ENCODE measurements at regions not wholly inside any gene's neighbourhood (a gene's known extent, or its start where the extent isn't known, plus 50 kb on each side); places are given as distances from the start of the nearest gene placed in this dataset.

DNA sequence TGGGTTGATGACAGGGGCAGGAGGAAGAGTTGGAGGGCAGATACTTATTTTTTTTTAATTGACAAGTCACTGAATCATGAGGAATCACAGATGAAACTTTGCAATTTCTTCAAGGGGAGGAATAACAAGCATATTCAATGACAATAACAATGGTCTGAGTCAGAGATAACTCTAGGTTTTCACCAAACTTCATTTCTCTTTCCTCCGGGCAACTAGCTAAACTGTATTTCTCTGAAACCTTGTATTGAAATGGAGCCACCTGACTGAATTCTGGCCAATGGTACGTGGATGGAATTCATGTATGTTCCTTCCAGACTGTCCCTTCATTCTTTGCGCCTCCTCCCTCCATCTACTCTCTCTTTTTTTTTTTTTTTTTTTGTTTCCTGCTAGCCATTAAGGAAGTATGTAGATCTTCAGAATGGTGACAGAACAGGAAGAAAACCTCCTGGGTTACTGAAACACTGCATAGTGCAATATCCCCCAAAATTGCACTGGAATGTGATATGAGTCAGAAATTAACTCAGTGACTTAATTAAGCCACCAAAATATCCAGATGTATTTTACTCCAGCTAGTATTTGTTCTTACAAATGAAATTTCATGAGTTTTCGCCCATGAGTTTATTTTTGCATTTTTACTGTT is 495.4 kb downstream of the OTOL1 start:
- H3K36me3 ChIP-seq (replicated peaks in 1 of 2; ENCODE audit: control insufficient read depth in 1 of 2, insufficient read depth in 2 of 2, low read length in 2 of 2): no peaks in the 10 kb centered on the region
- no peak for FAIRE-seq
- no TSS peak for BruUV-seq (replicated peaks)
- DNase-seq (ENCODE audit: low spot score): no peak
- no peaks in the 10 kb centered on the region for H3K79me2 ChIP-seq (ENCODE audit: insufficient read depth, low read length)
- no peak for ATAC-seq
- no peak overlapping the region for H2AFZ ChIP-seq (ENCODE audit: low read length)
- no peak overlapping the region for H3K9ac ChIP-seq (ENCODE audit: insufficient read depth, low read depth, low read length)
- no peak overlapping the region for H3K4me2 ChIP-seq (ENCODE audit: low read depth, low read length)
- intact Hi-C loops (cut with micrococcal nuclease; ENCODE audit: unreplicated experiment) (no loop called here), in situ Hi-C loops (cut with HindIII; ENCODE audit: extremely low pct_ligation_motif_present, low pct_unique_long_range_greater_than_20kb) (no loop called here)
- peaks cover 34% of the 10 kb centered on the region for H3K9me3 ChIP-seq (ENCODE audit: low read length)
- 24% methylated on average over 4 of the region's 4 CpGs for WGBS (ENCODE audit: low lambda C conversion rate)
- no peaks in the 10 kb centered on the region; a peak in 1 of 5 replicates for H3K27me3 ChIP-seq (ENCODE audit: control insufficient read depth in 1 of 2, insufficient read depth in 2 of 2, low read length in 2 of 2)
- no peaks in the 10 kb centered on the region for H3K4me1 ChIP-seq (ENCODE audit: insufficient read depth, low read length)
- H3K27ac ChIP-seq (ENCODE audit: extremely low read length, insufficient read depth, low read length): no peak overlapping the region
- CTCF ChIA-PET (ENCODE audit: low intra/inter-chr PET ratio, low total read pairs): no interaction called here
- POLR2A ChIA-PET: no interaction called here
- H4K20me1 ChIP-seq (ENCODE audit: insufficient read depth, low read length): no peaks in the 10 kb centered on the region
- no peak overlapping the region for H3K4me3 ChIP-seq (replicated peaks in 1 of 3; ENCODE audit: insufficient read depth in 1 of 3, low read depth in 2 of 3, low read length in 3 of 3)
- TF ChIP-seq ZFP1 (CRISPR knock-in tag; IDR thresholded peaks at IDR 0.05) (no peak), ZNF160 (CRISPR knock-in tag; IDR thresholded peaks at IDR 0.05) (no peak), TSC22D2 (CRISPR knock-in tag; IDR thresholded peaks at IDR 0.05; ENCODE audit: borderline replicate concordance) (no peak), PRDM10 (CRISPR knock-in tag; IDR thresholded peaks at IDR 0.05; ENCODE audit: low read depth) (no peak), ZNF800 (CRISPR knock-in tag; IDR thresholded peaks at IDR 0.05) (no peak), ZNF552 (CRISPR knock-in tag; IDR thresholded peaks at IDR 0.05; ENCODE audit: borderline replicate concordance) (no peak), YEATS2 (CRISPR knock-in tag; IDR thresholded peaks at IDR 0.05; ENCODE audit: borderline replicate concordance) (no peak), ZNF562 (CRISPR knock-in tag; IDR thresholded peaks at IDR 0.05; ENCODE audit: borderline replicate concordance) (no peak), PRMT3 (CRISPR knock-in tag; IDR thresholded peaks at IDR 0.05; ENCODE audit: borderline replicate concordance, low read depth) (no peak), ONECUT2 (CRISPR knock-in tag; IDR thresholded peaks at IDR 0.05) (no peak), AHR (CRISPR knock-in tag; IDR thresholded peaks at IDR 0.05) (no peak), MATR3 (CRISPR knock-in tag; IDR thresholded peaks at IDR 0.05) (no peak), NAIF1 (CRISPR knock-in tag; IDR thresholded peaks at IDR 0.05; ENCODE audit: borderline replicate concordance) (no peak), ZNF816 (CRISPR knock-in tag; IDR thresholded peaks at IDR 0.05; ENCODE audit: borderline replicate concordance) (no peak), RARG (CRISPR knock-in tag; IDR thresholded peaks at IDR 0.05; ENCODE audit: low read depth) (no peak), IRF2 (CRISPR knock-in tag; IDR thresholded peaks at IDR 0.05) (no peak)
- TF ChIP-seq, protein P1, sequence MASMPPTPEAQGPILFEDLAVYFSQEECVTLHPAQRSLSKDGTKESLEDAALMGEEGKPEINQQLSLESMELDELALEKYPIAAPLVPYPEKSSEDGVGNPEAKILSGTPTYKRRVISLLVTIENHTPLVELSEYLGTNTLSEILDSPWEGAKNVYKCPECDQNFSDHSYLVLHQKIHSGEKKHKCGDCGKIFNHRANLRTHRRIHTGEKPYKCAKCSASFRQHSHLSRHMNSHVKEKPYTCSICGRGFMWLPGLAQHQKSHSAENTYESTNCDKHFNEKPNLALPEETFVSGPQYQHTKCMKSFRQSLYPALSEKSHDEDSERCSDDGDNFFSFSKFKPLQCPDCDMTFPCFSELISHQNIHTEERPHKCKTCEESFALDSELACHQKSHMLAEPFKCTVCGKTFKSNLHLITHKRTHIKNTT (CRISPR knock-in tag; IDR thresholded peaks at IDR 0.05): no peak
- TF ChIP-seq, protein P2, sequence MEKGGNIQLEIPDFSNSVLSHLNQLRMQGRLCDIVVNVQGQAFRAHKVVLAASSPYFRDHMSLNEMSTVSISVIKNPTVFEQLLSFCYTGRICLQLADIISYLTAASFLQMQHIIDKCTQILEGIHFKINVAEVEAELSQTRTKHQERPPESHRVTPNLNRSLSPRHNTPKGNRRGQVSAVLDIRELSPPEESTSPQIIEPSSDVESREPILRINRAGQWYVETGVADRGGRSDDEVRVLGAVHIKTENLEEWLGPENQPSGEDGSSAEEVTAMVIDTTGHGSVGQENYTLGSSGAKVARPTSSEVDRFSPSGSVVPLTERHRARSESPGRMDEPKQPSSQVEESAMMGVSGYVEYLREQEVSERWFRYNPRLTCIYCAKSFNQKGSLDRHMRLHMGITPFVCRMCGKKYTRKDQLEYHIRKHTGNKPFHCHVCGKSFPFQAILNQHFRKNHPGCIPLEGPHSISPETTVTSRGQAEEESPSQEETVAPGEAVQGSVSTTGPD (CRISPR knock-in tag; IDR thresholded peaks at IDR 0.05): no peak

Data from HepG2 (cell line).